ENCODE measurements at regions not wholly inside any gene's neighbourhood (a gene's known extent, or its start where the extent isn't known, plus 50 kb on each side); places are given as distances from the start of the nearest gene placed in this dataset.

- intact Hi-C loops (cut with DNase I), result no loop called here
- Histone ChIP-seq H3K4me3 (ENCODE audit: low read length in 2 of 2) (no peak overlapping the region), H3K4me1 (ENCODE audit: control insufficient read depth in 1 of 2, insufficient read depth in 2 of 2, low read length in 2 of 2) (no peaks in the 10 kb centered on the region), H3K27ac (ENCODE audit: low read depth in 1 of 2, low read length in 2 of 2) (no peak overlapping the region), H3K36me3 (ENCODE audit: control insufficient read depth in 1 of 2, insufficient read depth in 2 of 2, low read length in 1 of 2) (no peaks in the 10 kb centered on the region), H3K9me3 (ENCODE audit: control insufficient read depth, low read length) (peaks cover 2% of the 10 kb centered on the region), H3K27me3 (ENCODE audit: control insufficient read depth in 1 of 2, insufficient read depth in 2 of 2, low read length in 1 of 2) (no peaks in the 10 kb centered on the region)
- no peak for DNase-seq
- ATAC-seq (ENCODE audit: low FRiP score), result no peak
Measured at GRCh38 chr6:51456282-51456681, 631.1 kb downstream of the PKHD1 start.

GRCh38 chr6:51459958-51460357, 627.5 kb downstream of the PKHD1 start:
- Histone ChIP-seq H3K4me3 (ENCODE audit: low read length in 2 of 2) (no peak overlapping the region), H3K27ac (ENCODE audit: low read depth in 1 of 2, low read length in 2 of 2) (no peak overlapping the region), H3K27me3 (ENCODE audit: control insufficient read depth in 1 of 2, insufficient read depth in 2 of 2, low read length in 1 of 2) (no peaks in the 10 kb centered on the region), H3K4me1 (ENCODE audit: control insufficient read depth in 1 of 2, insufficient read depth in 2 of 2, low read length in 2 of 2) (no peaks in the 10 kb centered on the region), H3K9me3 (ENCODE audit: control insufficient read depth, low read length) (no peaks in the 10 kb centered on the region), H3K36me3 (ENCODE audit: control insufficient read depth in 1 of 2, insufficient read depth in 2 of 2, low read length in 1 of 2) (no peaks in the 10 kb centered on the region)
- intact Hi-C loops (cut with DNase I), result no loop called here
- ATAC-seq (ENCODE audit: low FRiP score), result no peak
- WGBS, 2 donors, result 24 to 29% methylated on average over 2 of the region's 2 CpGs
- DNase-seq, result no peak

- Histone ChIP-seq H3K36me3 (ENCODE audit: control insufficient read depth in 1 of 2, insufficient read depth in 2 of 2, low read length in 1 of 2) (no peaks in the 10 kb centered on the region), H3K9me3 (ENCODE audit: control insufficient read depth, low read length) (peaks cover 2% of the 10 kb centered on the region), H3K4me1 (ENCODE audit: control insufficient read depth in 1 of 2, insufficient read depth in 2 of 2, low read length in 2 of 2) (no peaks in the 10 kb centered on the region), H3K27ac (ENCODE audit: low read depth in 1 of 2, low read length in 2 of 2) (no peak overlapping the region), H3K4me3 (ENCODE audit: low read length in 2 of 2) (no peak overlapping the region), H3K27me3 (ENCODE audit: control insufficient read depth in 1 of 2, insufficient read depth in 2 of 2, low read length in 1 of 2) (no peaks in the 10 kb centered on the region)
- DNase-seq (no peak), ATAC-seq (ENCODE audit: low FRiP score) (no peak)
- intact Hi-C loops (cut with DNase I), result no loop called here
Measured at GRCh38 chr6:51462896-51463295, 624.5 kb downstream of the PKHD1 start.

DNA sequence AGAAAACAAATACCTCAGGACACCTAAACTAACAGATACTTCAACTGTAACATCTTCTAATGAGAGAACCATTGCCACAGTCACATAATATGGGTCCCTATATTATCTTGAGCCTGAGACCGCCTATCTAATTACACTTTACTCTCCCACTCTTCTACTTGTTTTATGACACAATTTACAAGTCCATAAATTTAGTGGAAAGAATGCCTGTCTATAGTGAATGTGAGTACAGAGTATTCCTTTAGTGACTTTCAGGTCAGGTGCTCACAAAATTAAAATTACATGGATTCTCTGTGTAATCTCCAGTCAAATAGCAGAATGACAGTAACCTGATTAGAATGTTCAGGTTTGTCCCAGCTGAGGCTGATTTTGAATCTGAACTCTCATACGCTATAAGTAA, 624.1 kb downstream of the PKHD1 start:
- Histone ChIP-seq H3K36me3 (ENCODE audit: control insufficient read depth in 1 of 2, insufficient read depth in 2 of 2, low read length in 1 of 2) (no peaks in the 10 kb centered on the region), H3K4me3 (ENCODE audit: low read length in 2 of 2) (no peak overlapping the region), H3K4me1 (ENCODE audit: control insufficient read depth in 1 of 2, insufficient read depth in 2 of 2, low read length in 2 of 2) (no peaks in the 10 kb centered on the region), H3K27ac (ENCODE audit: low read depth in 1 of 2, low read length in 2 of 2) (no peak overlapping the region), H3K9me3 (ENCODE audit: control insufficient read depth, low read length) (peaks cover 2% of the 10 kb centered on the region), H3K27me3 (ENCODE audit: control insufficient read depth in 1 of 2, insufficient read depth in 2 of 2, low read length in 1 of 2) (no peaks in the 10 kb centered on the region)
- 81 to 91% methylated on average over 2 of the region's 2 CpGs for WGBS, 2 donors
- DNase-seq, result no peak
- intact Hi-C loops (cut with DNase I), result no loop called here
- no peak for ATAC-seq (ENCODE audit: low FRiP score)

- ATAC-seq (ENCODE audit: low FRiP score), result no peak
- no peak for DNase-seq
- no peaks in the 10 kb centered on the region for H3K36me3 ChIP-seq (ENCODE audit: control insufficient read depth in 1 of 2, insufficient read depth in 2 of 2, low read length in 1 of 2)
- no peak overlapping the region for H3K27ac ChIP-seq (ENCODE audit: low read depth in 1 of 2, low read length in 2 of 2)
- H3K4me3 ChIP-seq (ENCODE audit: low read length in 2 of 2), result no peak overlapping the region
- no peaks in the 10 kb centered on the region for H3K4me1 ChIP-seq (ENCODE audit: control insufficient read depth in 1 of 2, insufficient read depth in 2 of 2, low read length in 2 of 2)
- H3K9me3 ChIP-seq (ENCODE audit: control insufficient read depth, low read length), result peaks cover 2% of the 10 kb centered on the region
- H3K27me3 ChIP-seq (ENCODE audit: control insufficient read depth in 1 of 2, insufficient read depth in 2 of 2, low read length in 1 of 2), result no peaks in the 10 kb centered on the region
- intact Hi-C loops (cut with DNase I), result no loop called here
- WGBS, 2 donors, result 67 to 97% methylated on average over 1 of the region's 1 CpG
Measured at GRCh38 chr6:51464956-51465355, 622.5 kb downstream of the PKHD1 start.

- WGBS, 2 donors, result 64 to 66% methylated on average over 9 of the region's 9 CpGs
- peaks cover 2% of the 10 kb centered on the region for H3K9me3 ChIP-seq (ENCODE audit: control insufficient read depth, low read length)
- DNase-seq, result no peak
- no peak overlapping the region for H3K4me3 ChIP-seq (ENCODE audit: low read length in 2 of 2)
- H3K4me1 ChIP-seq (ENCODE audit: control insufficient read depth in 1 of 2, insufficient read depth in 2 of 2, low read length in 2 of 2), result no peaks in the 10 kb centered on the region
- intact Hi-C loops (cut with DNase I), result no loop called here
- ATAC-seq (ENCODE audit: low FRiP score), result no peak
- H3K27ac ChIP-seq (ENCODE audit: low read depth in 1 of 2, low read length in 2 of 2), result no peak overlapping the region
- no peaks in the 10 kb centered on the region for H3K36me3 ChIP-seq (ENCODE audit: control insufficient read depth in 1 of 2, insufficient read depth in 2 of 2, low read length in 1 of 2)
- no peaks in the 10 kb centered on the region for H3K27me3 ChIP-seq (ENCODE audit: control insufficient read depth in 1 of 2, insufficient read depth in 2 of 2, low read length in 1 of 2)
Measured at GRCh38 chr6:51466427-51466826, 621.0 kb downstream of the PKHD1 start.

- H3K4me1 ChIP-seq (ENCODE audit: control insufficient read depth in 1 of 2, insufficient read depth in 2 of 2, low read length in 2 of 2), result no peaks in the 10 kb centered on the region
- H3K4me3 ChIP-seq (ENCODE audit: low read length in 2 of 2), result no peak overlapping the region
- no peaks in the 10 kb centered on the region for H3K36me3 ChIP-seq (ENCODE audit: control insufficient read depth in 1 of 2, insufficient read depth in 2 of 2, low read length in 1 of 2)
- intact Hi-C loops (cut with DNase I), result no loop called here
- H3K27ac ChIP-seq (ENCODE audit: low read depth in 1 of 2, low read length in 2 of 2), result no peak overlapping the region
- DNase-seq (no peak), ATAC-seq (ENCODE audit: low FRiP score) (no peak)
- 42 to 45% methylated on average over 6 of the region's 6 CpGs for WGBS, 2 donors
- H3K9me3 ChIP-seq (ENCODE audit: control insufficient read depth, low read length), result peaks cover 2% of the 10 kb centered on the region
- H3K27me3 ChIP-seq (ENCODE audit: control insufficient read depth in 1 of 2, insufficient read depth in 2 of 2, low read length in 1 of 2), result no peaks in the 10 kb centered on the region
Measured at GRCh38 chr6:51467231-51467952, 620.0 kb downstream of the PKHD1 start.

DNA sequence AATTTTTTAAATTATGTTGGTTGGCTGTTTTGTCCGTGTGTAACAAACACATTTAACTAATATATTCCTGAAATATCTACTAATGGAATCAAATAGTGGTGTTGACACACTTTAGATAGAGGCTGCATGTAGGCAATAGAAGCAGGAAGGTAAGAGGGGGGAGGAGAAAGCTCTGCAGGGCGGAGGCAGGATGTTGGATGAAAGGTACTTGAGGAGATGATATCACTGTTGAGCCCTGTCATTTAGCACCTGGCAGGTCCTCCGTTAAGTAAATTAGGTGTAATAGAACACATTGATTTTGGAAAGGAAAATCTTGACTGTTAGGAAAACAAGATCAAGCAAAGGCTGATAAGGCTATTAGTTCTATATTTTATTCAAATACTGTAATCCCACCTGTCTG, 618.7 kb downstream of the PKHD1 start:
- Histone ChIP-seq H3K27me3 (ENCODE audit: control insufficient read depth in 1 of 2, insufficient read depth in 2 of 2, low read length in 1 of 2) (peaks cover 0 to 1% of the 10 kb centered on the region in 2 donors), H3K9me3 (ENCODE audit: control insufficient read depth, low read length) (peaks cover 2% of the 10 kb centered on the region), H3K4me3 (ENCODE audit: low read length in 2 of 2) (no peak overlapping the region), H3K4me1 (ENCODE audit: control insufficient read depth in 1 of 2, insufficient read depth in 2 of 2, low read length in 2 of 2) (no peaks in the 10 kb centered on the region), H3K36me3 (ENCODE audit: control insufficient read depth in 1 of 2, insufficient read depth in 2 of 2, low read length in 1 of 2) (no peaks in the 10 kb centered on the region), H3K27ac (ENCODE audit: low read depth in 1 of 2, low read length in 2 of 2) (no peak overlapping the region)
- intact Hi-C loops (cut with DNase I), result no loop called here
- DNase-seq (no peak), ATAC-seq (ENCODE audit: low FRiP score) (no peak)
- 76 to 86% methylated on average over 3 of the region's 3 CpGs for WGBS, 2 donors

GRCh38 chr6:51472745-51473487, 614.5 kb downstream of the PKHD1 start:
- no peak for ATAC-seq (ENCODE audit: low FRiP score)
- Histone ChIP-seq H3K4me1 (ENCODE audit: control insufficient read depth in 1 of 2, insufficient read depth in 2 of 2, low read length in 2 of 2) (no peaks in the 10 kb centered on the region), H3K36me3 (ENCODE audit: control insufficient read depth in 1 of 2, insufficient read depth in 2 of 2, low read length in 1 of 2) (no peaks in the 10 kb centered on the region), H3K9me3 (ENCODE audit: control insufficient read depth, low read length) (no peaks in the 10 kb centered on the region), H3K27ac (ENCODE audit: low read depth in 1 of 2, low read length in 2 of 2) (no peak overlapping the region), H3K4me3 (ENCODE audit: low read length in 2 of 2) (no peak overlapping the region), H3K27me3 (ENCODE audit: control insufficient read depth in 1 of 2, insufficient read depth in 2 of 2, low read length in 1 of 2) (peaks cover 0 to 1% of the 10 kb centered on the region in 2 donors)
- DNase-seq, result no peak
- 79 to 84% methylated on average over 5 of the region's 5 CpGs for WGBS, 2 donors
- intact Hi-C loops (cut with DNase I), result no loop called here

Data from aorta (tissue), 5 donors.